HepG2 (cell line): ENCODE measurements at regions not wholly inside any gene's neighbourhood (a gene's known extent, or its start where the extent isn't known, plus 50 kb on each side); places are given as distances from the start of the nearest gene placed in this dataset.

ENCODE experiments used
- ATAC-seq: fragments of 200-7000 bp; cut with Tn5 transposase; 3 replicates; pipeline ENCODE4 v1.9.1; 2020; ENCODE audit warnings: mild to moderate bottlenecking, moderate library complexity
- BruUV-seq: library from RNA; stranded (reverse); fragments of 400-500 nt; replicated peaks from 2 replicates; lab custom pipeline; 2021; lab: Mats Ljungman, UMichigan
- CTCF ChIA-PET: fragments of 300-600 bp; formaldehyde crosslinking; extraction: SDS; loops from one replicate; lab custom pipeline; 2021; ENCODE audit warnings: low total read pairs, inconsistent platforms, low intra/inter-chr PET ratio; lab: Yijun Ruan, JAX
- POLR2A ChIA-PET: fragments of 350-600 bp; sonication (Branson Sonifier 250); formaldehyde crosslinking; loops from one replicate; lab custom pipeline; 2020; ENCODE audit warnings: antibody characterized with exemption, inconsistent platforms; lab: Yijun Ruan, JAX
- DNase-seq: peaks from one replicate; pipeline ENCODE4 v3.0.0-alpha.2; 2015; ENCODE audit warnings: low spot score
- FAIRE-seq: peaks from 3 replicates; lab custom pipeline; 2011; peaks lifted over from hg19 to GRCh38; lab: Jason Lieb, UNC
- H2AFZ ChIP-seq: one replicate; pipeline ENCODE4 v1.6.1; 2011; ENCODE audit warnings: low read length, inconsistent platforms
- H3K27ac ChIP-seq: fragments of 300-600 bp; 3 replicates; pipeline ENCODE4 v1.8.0; 2011; ENCODE audit warnings: mixed run types, mild to moderate bottlenecking, mixed read lengths, low read length, inconsistent platforms; ENCODE audit not compliant: insufficient read depth; ENCODE audit errors: extremely low read length
- H3K27me3 ChIP-seq, 2 experiments: fragments of 200-600 bp in 1 of 2; 2 replicates in 1 of 2; 3 replicates in 1 of 2; pipeline versions ENCODE4 v1.6.0 to v1.8.0; 2011; ENCODE audit warnings: low read length in 2 of 2, mild to moderate bottlenecking in 2 of 2, moderate library complexity in 2 of 2, inconsistent platforms in 1 of 2; ENCODE audit not compliant: insufficient read depth in 2 of 2, control insufficient read depth in 1 of 2
- H3K36me3 ChIP-seq, 2 experiments: fragments of 200-600 bp in 1 of 2; replicated peaks in 1 of 2; 2 replicates in 1 of 2; 3 replicates in 1 of 2; pipeline versions ENCODE4 v1.5.1 to v1.8.0; 2011; ENCODE audit warnings: low read length in 2 of 2, inconsistent platforms in 1 of 2; ENCODE audit not compliant: insufficient read depth in 2 of 2, control insufficient read depth in 1 of 2
- H3K4me1 ChIP-seq: 2 replicates; pipeline ENCODE4 v1.5.1; 2012; ENCODE audit warnings: low read length, inconsistent platforms; ENCODE audit not compliant: insufficient read depth
- H3K4me2 ChIP-seq: 2 replicates; pipeline ENCODE4 v1.6.0; 2011; ENCODE audit warnings: low read depth, low read length, inconsistent platforms
- H3K4me3 ChIP-seq, 3 experiments: fragments of 200-600 bp in 1 of 3; sonication (generic), shearing (Covaris generic) in 1 of 3; replicated peaks in 1 of 3; 2 replicates each; pipeline ENCODE4 v1.5.1; 2011 to 2016; ENCODE audit warnings: low read length in 3 of 3, inconsistent platforms in 2 of 3, low read depth in 2 of 3, mild to moderate bottlenecking in 2 of 3, control low read depth in 1 of 3, mixed read lengths in 1 of 3; ENCODE audit not compliant: insufficient read depth in 1 of 3
- H3K79me2 ChIP-seq: one replicate; pipeline ENCODE4 v1.6.1; 2011; ENCODE audit warnings: low read length, inconsistent platforms; ENCODE audit not compliant: insufficient read depth
- H3K9ac ChIP-seq: 2 replicates; pipeline ENCODE4 v1.6.0; 2011; ENCODE audit warnings: mild to moderate bottlenecking, low read depth, low read length, inconsistent platforms; ENCODE audit not compliant: insufficient read depth
- H3K9me3 ChIP-seq: 2 replicates; pipeline ENCODE4 v1.5.1; 2012; ENCODE audit warnings: mild to moderate bottlenecking, low read length
- H4K20me1 ChIP-seq: 2 replicates; pipeline ENCODE4 v1.6.0; 2011; ENCODE audit warnings: inconsistent platforms, mild to moderate bottlenecking, low read length, moderate library complexity; ENCODE audit not compliant: insufficient read depth
- GATAD1 ChIP-seq: IDR thresholded peaks from 2 replicates; pipeline ENCODE4 v1.6.1; 2016; ENCODE audit warnings: missing genetic modification reagents, missing compliant biosample characterization
- GLMP ChIP-seq: sonication (generic); formaldehyde crosslinking; IDR thresholded peaks from 2 replicates; pipeline ENCODE4 v1.9.0; 2021; ENCODE audit warnings: missing genetic modification reagents, mild to moderate bottlenecking, borderline replicate concordance
- HES4 ChIP-seq: sonication (generic); formaldehyde crosslinking; IDR thresholded peaks from 2 replicates; pipeline ENCODE4 v1.9.0; 2021; ENCODE audit warnings: mild to moderate bottlenecking, missing genetic modification reagents, borderline replicate concordance
- MYC ChIP-seq: sonication (generic); formaldehyde crosslinking; IDR thresholded peaks from 2 replicates; pipeline ENCODE4 v1.9.0; 2021; ENCODE audit warnings: missing genetic modification reagents, borderline replicate concordance
- NFIB ChIP-seq: sonication (generic); formaldehyde crosslinking; IDR thresholded peaks from 2 replicates; pipeline ENCODE4 v1.9.0; 2021; ENCODE audit warnings: missing genetic modification reagents, mild to moderate bottlenecking, borderline replicate concordance
- NFKB2 ChIP-seq: sonication (generic); formaldehyde crosslinking; IDR thresholded peaks from 2 replicates; pipeline ENCODE4 v1.4.0; 2020; ENCODE audit warnings: missing genetic modification reagents, borderline replicate concordance
- SALL1 ChIP-seq: sonication (generic); formaldehyde crosslinking; IDR thresholded peaks from 2 replicates; pipeline ENCODE4 v1.8.0; 2022; ENCODE audit warnings: mild to moderate bottlenecking, missing genetic modification reagents
- SOX6 ChIP-seq, 2 experiments: fragments of 450-650 bp in 1 of 2; sonication (generic) in 1 of 2; formaldehyde crosslinking in 1 of 2; IDR thresholded peaks; 2 replicates each; pipeline versions ENCODE4 v1.4.0 to v1.6.1; 2017 to 2020; ENCODE audit warnings: antibody characterized with exemption in 1 of 2, mild to moderate bottlenecking in 1 of 2, missing genetic modification reagents in 1 of 2
- TFDP1 ChIP-seq: IDR thresholded peaks from 2 replicates; pipeline ENCODE4 v1.6.1; 2016; ENCODE audit warnings: missing compliant biosample characterization, missing genetic modification reagents, borderline replicate concordance
- ZFP36L2 ChIP-seq: sonication (generic); formaldehyde crosslinking; IDR thresholded peaks from 2 replicates; pipeline ENCODE4 v1.4.0; 2020; ENCODE audit warnings: missing genetic modification reagents
- ZNF317 ChIP-seq: sonication (generic); formaldehyde crosslinking; IDR thresholded peaks from 2 replicates; pipeline ENCODE4 v1.5.0; 2020; ENCODE audit warnings: mild to moderate bottlenecking, missing genetic modification reagents
- ZNF326 ChIP-seq: sonication (generic); formaldehyde crosslinking; IDR thresholded peaks from 2 replicates; pipeline ENCODE4 v1.4.0; 2020; ENCODE audit warnings: missing genetic modification reagents, borderline replicate concordance
- ZNF691 ChIP-seq: sonication (generic); formaldehyde crosslinking; IDR thresholded peaks from 2 replicates; pipeline ENCODE4 v1.4.0; 2020; ENCODE audit warnings: missing genetic modification reagents, low read depth, mild to moderate bottlenecking, borderline replicate concordance
- ZNF710 ChIP-seq: sonication (generic); formaldehyde crosslinking; IDR thresholded peaks from 2 replicates; pipeline ENCODE4 v1.5.0; 2020; ENCODE audit warnings: mild to moderate bottlenecking, missing genetic modification reagents, borderline replicate concordance
- ZNF775 ChIP-seq: sonication (generic); formaldehyde crosslinking; IDR thresholded peaks from 2 replicates; pipeline ENCODE4 v1.4.0; 2020; ENCODE audit warnings: missing genetic modification reagents, mild to moderate bottlenecking, moderate library complexity, borderline replicate concordance
- ZNF83 ChIP-seq: sonication (generic); formaldehyde crosslinking; IDR thresholded peaks from 2 replicates; pipeline ENCODE4 v1.4.0; 2020; ENCODE audit warnings: missing genetic modification reagents, mild to moderate bottlenecking, borderline replicate concordance
- ZSCAN5A ChIP-seq: sonication (generic); formaldehyde crosslinking; IDR thresholded peaks from 2 replicates; pipeline ENCODE4 v1.8.0; 2022; ENCODE audit warnings: mild to moderate bottlenecking, missing genetic modification reagents, borderline replicate concordance
- WGBS: methylation state at CpG from one replicate; pipeline ENCODE4 v1.1.6; 2017; ENCODE audit warnings: low lambda C conversion rate; 5-methylcytosine and 5-hydroxymethylcytosine counted together
- in situ Hi-C: cut with HindIII; loops from 2 replicates; pipeline ENCODE4 v1.10.0; 2017; ENCODE audit warnings: low pct_unique_long_range_greater_than_20kb; ENCODE audit not compliant: extremely low pct_ligation_motif_present
- intact Hi-C: fragments of 100-400 bp; cut with micrococcal nuclease; formaldehyde crosslinking; loops from one replicate; pipeline ENCODE4 v1.10.0; 2022; ENCODE audit not compliant: unreplicated experiment

- H3K79me2 ChIP-seq: no peaks in the 10 kb centered on the region
- no peak for DNase-seq
- 0% methylated on average over 2 of the region's 3 CpGs for WGBS
- no peaks in the 10 kb centered on the region for H4K20me1 ChIP-seq
- BruUV-seq: no TSS peak
- no peaks in the 10 kb centered on the region for H3K27me3 ChIP-seq
- no peak overlapping the region for H2AFZ ChIP-seq
- no peak overlapping the region for H3K27ac ChIP-seq
- ChIA-PET POLR2A (no interaction called here), CTCF (no interaction called here)
- H3K4me1 ChIP-seq: no peaks in the 10 kb centered on the region
- ATAC-seq: no peak
- no peak overlapping the region for H3K4me2 ChIP-seq
- intact Hi-C loops: no loop called here
- H3K9ac ChIP-seq: no peak overlapping the region
- FAIRE-seq: no peak
- no peak overlapping the region for H3K4me3 ChIP-seq
- in situ Hi-C loops: no loop called here
- H3K9me3 ChIP-seq: no peaks in the 10 kb centered on the region
- H3K36me3 ChIP-seq: no peaks in the 10 kb centered on the region
- TF ChIP-seq SOX6 (IDR thresholded peaks at IDR 0.05) (no peak), SOX6 (CRISPR knock-in tag; IDR thresholded peaks at IDR 0.05) (no peak), ZNF326 (CRISPR knock-in tag) (no peak), ZNF317 (no peak), MYC (CRISPR knock-in tag) (no peak), GATAD1 (no peak), GLMP (no peak), NFIB (no peak), TFDP1 (no peak), ZNF775 (CRISPR knock-in tag) (no peak), ZNF710 (CRISPR knock-in tag) (no peak), NFKB2 (CRISPR knock-in tag) (no peak), HES4 (CRISPR knock-in tag) (no peak), ZSCAN5A (CRISPR knock-in tag) (no peak), ZNF691 (CRISPR knock-in tag) (no peak), SALL1 (CRISPR knock-in tag) (no peak), ZNF83 (CRISPR knock-in tag) (no peak), ZFP36L2 (CRISPR knock-in tag) (no peak)
Observed at GRCh38 chrX:109125304-109125703, 356.6 kb downstream of the GUCY2F start.
